GM12891 (cell line): ENCODE measurements at regions not wholly inside any gene's neighbourhood (a gene's known extent, or its start where the extent isn't known, plus 50 kb on each side); places are given as distances from the start of the nearest gene placed in this dataset.

Source experiments
- POLR2A ChIP-seq: IDR thresholded peaks from 2 replicates; pipeline ENCODE4 v1.6.1; 2011; ENCODE audit warnings: low read depth, low read length, control low read depth
- SPI1 ChIP-seq: IDR thresholded peaks from 2 replicates; pipeline ENCODE4 v1.6.1; 2011; ENCODE audit warnings: low read depth, low read length, control low read depth

DNA sequence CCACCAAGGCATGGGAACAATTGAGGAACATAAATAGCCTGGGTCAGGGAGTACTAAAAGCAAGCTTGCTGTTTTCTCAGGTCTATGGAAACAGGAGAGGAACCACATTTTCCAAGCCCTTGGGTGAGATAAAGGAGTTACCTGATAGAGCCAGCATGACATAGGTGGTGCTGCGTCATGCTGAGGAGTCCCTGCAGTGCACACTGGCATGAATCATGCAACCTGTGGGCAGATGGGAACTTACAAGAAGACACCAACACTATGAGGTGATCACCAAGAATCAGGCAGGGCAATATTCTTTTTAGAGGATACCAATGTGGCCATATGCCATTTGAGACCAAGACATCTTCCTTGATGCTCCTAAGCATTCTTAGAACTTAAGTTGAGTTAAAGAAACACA, 531.8 kb downstream of the ZEB2 start:
- no peak for TF ChIP-seq SPI1
- TF ChIP-seq POLR2A = no peak
